ENCODE measurements at regions not wholly inside any gene's neighbourhood (a gene's known extent, or its start where the extent isn't known, plus 50 kb on each side); places are given as distances from the start of the nearest gene placed in this dataset.

- H3K14ac ChIP-seq (replicated peaks; ENCODE audit: low read depth, low read length), result no peak overlapping the region
- no peaks in the 10 kb centered on the region for H3K4me1 ChIP-seq (ENCODE audit: control insufficient read depth, insufficient read depth, low read length)
- H3K23ac ChIP-seq (ENCODE audit: low read depth, low read length), result no peak overlapping the region
- H2AK5ac ChIP-seq (ENCODE audit: low read depth, low read length), result no peak overlapping the region
- H2AFZ ChIP-seq (replicated peaks; ENCODE audit: low read length, poor library complexity), result no peak overlapping the region
- no TSS peak for BruUV-seq (replicated peaks)
- ChIA-PET POLR2A (ENCODE audit: unreplicated experiment) (no interaction called here), CTCF (no interaction called here)
- H4K91ac ChIP-seq (ENCODE audit: insufficient read depth, low read depth, low read length), result no peak overlapping the region
- TF ChIP-seq MAFK (IDR thresholded peaks at IDR 0.05; ENCODE audit: low read depth, low read length) (no peak), MXI1 (IDR thresholded peaks at IDR 0.05; ENCODE audit: borderline replicate concordance, low read depth, low read length) (no peak), BHLHE40 (IDR thresholded peaks at IDR 0.05; ENCODE audit: low read depth, low read length) (no peak), MAZ (IDR thresholded peaks at IDR 0.05; ENCODE audit: borderline replicate concordance, low read depth, low read length) (no peak)
- TF ChIP-seq, protein P1, sequence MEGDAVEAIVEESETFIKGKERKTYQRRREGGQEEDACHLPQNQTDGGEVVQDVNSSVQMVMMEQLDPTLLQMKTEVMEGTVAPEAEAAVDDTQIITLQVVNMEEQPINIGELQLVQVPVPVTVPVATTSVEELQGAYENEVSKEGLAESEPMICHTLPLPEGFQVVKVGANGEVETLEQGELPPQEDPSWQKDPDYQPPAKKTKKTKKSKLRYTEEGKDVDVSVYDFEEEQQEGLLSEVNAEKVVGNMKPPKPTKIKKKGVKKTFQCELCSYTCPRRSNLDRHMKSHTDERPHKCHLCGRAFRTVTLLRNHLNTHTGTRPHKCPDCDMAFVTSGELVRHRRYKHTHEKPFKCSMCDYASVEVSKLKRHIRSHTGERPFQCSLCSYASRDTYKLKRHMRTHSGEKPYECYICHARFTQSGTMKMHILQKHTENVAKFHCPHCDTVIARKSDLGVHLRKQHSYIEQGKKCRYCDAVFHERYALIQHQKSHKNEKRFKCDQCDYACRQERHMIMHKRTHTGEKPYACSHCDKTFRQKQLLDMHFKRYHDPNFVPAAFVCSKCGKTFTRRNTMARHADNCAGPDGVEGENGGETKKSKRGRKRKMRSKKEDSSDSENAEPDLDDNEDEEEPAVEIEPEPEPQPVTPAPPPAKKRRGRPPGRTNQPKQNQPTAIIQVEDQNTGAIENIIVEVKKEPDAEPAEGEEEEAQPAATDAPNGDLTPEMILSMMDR (conservative IDR thresholded peaks at IDR 0.05; ENCODE audit: low read depth, low read length), result no peak
- TF ChIP-seq, protein P2, sequence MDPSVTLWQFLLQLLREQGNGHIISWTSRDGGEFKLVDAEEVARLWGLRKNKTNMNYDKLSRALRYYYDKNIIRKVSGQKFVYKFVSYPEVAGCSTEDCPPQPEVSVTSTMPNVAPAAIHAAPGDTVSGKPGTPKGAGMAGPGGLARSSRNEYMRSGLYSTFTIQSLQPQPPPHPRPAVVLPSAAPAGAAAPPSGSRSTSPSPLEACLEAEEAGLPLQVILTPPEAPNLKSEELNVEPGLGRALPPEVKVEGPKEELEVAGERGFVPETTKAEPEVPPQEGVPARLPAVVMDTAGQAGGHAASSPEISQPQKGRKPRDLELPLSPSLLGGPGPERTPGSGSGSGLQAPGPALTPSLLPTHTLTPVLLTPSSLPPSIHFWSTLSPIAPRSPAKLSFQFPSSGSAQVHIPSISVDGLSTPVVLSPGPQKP (IDR thresholded peaks at IDR 0.05; ENCODE audit: borderline replicate concordance, low read depth, low read length), result no peak
- H2BK120ac ChIP-seq (ENCODE audit: low read depth, low read length), result no peak overlapping the region
- H3K18ac ChIP-seq (ENCODE audit: low read depth, low read length), result no peak overlapping the region
- H3K9ac ChIP-seq (ENCODE audit: low read depth, low read length), result no peak overlapping the region
- H4K20me1 ChIP-seq (ENCODE audit: insufficient read depth, low read length), result no peaks in the 10 kb centered on the region
- H3K79me1 ChIP-seq (ENCODE audit: low read depth in 1 of 2, low read length in 2 of 2), result no peaks in the 10 kb centered on the region
- no peak overlapping the region for H3K56ac ChIP-seq (ENCODE audit: extremely low read depth, insufficient read depth, low read length)
- no peaks in the 10 kb centered on the region for H3K36me3 ChIP-seq (ENCODE audit: control insufficient read depth, insufficient read depth, low read length)
- no peak overlapping the region for H2BK5ac ChIP-seq (ENCODE audit: low read depth, low read length, poor library complexity, severe bottlenecking)
- no peak for ATAC-seq (ENCODE audit: low read depth)
- no peak overlapping the region for H4K5ac ChIP-seq (ENCODE audit: low read depth, low read length)
- no peak overlapping the region for H3K4me2 ChIP-seq (ENCODE audit: low read depth, low read length)
- H3K9me1 ChIP-seq (ENCODE audit: insufficient read depth, low read length), result no peaks in the 10 kb centered on the region
- in situ Hi-C loops (cut with MboI; ENCODE audit: low sequenced_read_pairs) (no loop called here), dilution Hi-C loops (cut with HindIII; ENCODE audit: low sequenced_read_pairs, unreplicated experiment) (no loop called here), intact Hi-C loops (cut with micrococcal nuclease) (no loop called here)
- H3K4me3 ChIP-seq (ENCODE audit: insufficient read depth, low read depth, low read length), result no peak overlapping the region
- no peaks in the 10 kb centered on the region for H3K9me3 ChIP-seq (ENCODE audit: control insufficient read depth, insufficient read depth, low read length)
- H3K4ac ChIP-seq (ENCODE audit: low read depth, low read length), result no peak overlapping the region
- 60% methylated on average over 1 of the region's 2 CpGs; no CpG with 5 or more reads in 1 of the 2 experiments for WGBS, 2 experiments (ENCODE audit: extremely low coverage in 2 of 2, insufficient read length in 1 of 2)
- H2AK9ac ChIP-seq (replicated peaks; ENCODE audit: low read depth, low read length, poor library complexity), result no peak overlapping the region
- no peak for DNase-seq
- no peak overlapping the region for H3K27ac ChIP-seq (ENCODE audit: insufficient read depth, low read length)
- H2BK20ac ChIP-seq (ENCODE audit: low read depth, low read length), result no peak overlapping the region
- no peaks in the 10 kb centered on the region for H3K27me3 ChIP-seq (ENCODE audit: control insufficient read depth, insufficient read depth, low read length)
- H4K8ac ChIP-seq (ENCODE audit: low read depth in 2 of 2, low read length in 2 of 2), result no peak overlapping the region
- H2BK15ac ChIP-seq (ENCODE audit: low read depth, low read length), result no peak overlapping the region
Measured at GRCh38 chr11:80733790-80734189, 1293.0 kb upstream of the TENM4 start.
